ENCODE measurements at regions not wholly inside any gene's neighbourhood (a gene's known extent, or its start where the extent isn't known, plus 50 kb on each side); places are given as distances from the start of the nearest gene placed in this dataset.

- Histone ChIP-seq H3K9me3 (no peaks in the 10 kb centered on the region), H3K36me3 (no peaks in the 10 kb centered on the region), H3K4me3 (ENCODE audit: low read depth in 1 of 2, low read length in 1 of 2) (no peak overlapping the region), H3K27me3 (no peaks in the 10 kb centered on the region), H3K27ac (no peak overlapping the region), H3K4me1 (ENCODE audit: control insufficient read depth in 1 of 2, insufficient read depth in 1 of 2, low read depth in 1 of 2, low read length in 1 of 2) (no peaks in the 10 kb centered on the region)
- no peak for TF ChIP-seq CTCF (IDR thresholded peaks at IDR 0.05)
Observed at GRCh38 chr15:60110909-60111308, 106.8 kb downstream of the FOXB1 start.

GRCh38 chr15:60115579-60116380 lies 111.7 kb downstream of the FOXB1 start:
- Histone ChIP-seq H3K9me3 (no peaks in the 10 kb centered on the region), H3K4me1 (ENCODE audit: control insufficient read depth in 1 of 2, insufficient read depth in 1 of 2, low read depth in 1 of 2, low read length in 1 of 2) (no peaks in the 10 kb centered on the region), H3K4me3 (ENCODE audit: low read depth in 1 of 2, low read length in 1 of 2) (no peak overlapping the region), H3K27ac (no peak overlapping the region), H3K27me3 (peaks cover 13% of the 10 kb centered on the region), H3K36me3 (no peaks in the 10 kb centered on the region)
- TF ChIP-seq CTCF (IDR thresholded peaks at IDR 0.05), result no peak

- Histone ChIP-seq H3K27ac (no peak overlapping the region), H3K27me3 (peaks cover 13% of the 10 kb centered on the region), H3K36me3 (no peaks in the 10 kb centered on the region), H3K4me1 (ENCODE audit: control insufficient read depth in 1 of 2, insufficient read depth in 1 of 2, low read depth in 1 of 2, low read length in 1 of 2) (no peaks in the 10 kb centered on the region), H3K4me3 (ENCODE audit: low read depth in 1 of 2, low read length in 1 of 2) (no peak overlapping the region), H3K9me3 (no peaks in the 10 kb centered on the region)
- no peak for TF ChIP-seq CTCF (IDR thresholded peaks at IDR 0.05)
Observed at GRCh38 chr15:60116456-60117089, 112.5 kb downstream of the FOXB1 start.

GRCh38 chr15:60118146-60118545 lies 114.0 kb downstream of the FOXB1 start:
- Histone ChIP-seq H3K4me1 (ENCODE audit: control insufficient read depth in 1 of 2, insufficient read depth in 1 of 2, low read depth in 1 of 2, low read length in 1 of 2) (no peaks in the 10 kb centered on the region), H3K36me3 (no peaks in the 10 kb centered on the region), H3K9me3 (no peaks in the 10 kb centered on the region), H3K4me3 (ENCODE audit: low read depth in 1 of 2, low read length in 1 of 2) (no peak overlapping the region), H3K27ac (no peak overlapping the region), H3K27me3 (peaks cover 13% of the 10 kb centered on the region)
- TF ChIP-seq CTCF (IDR thresholded peaks at IDR 0.05), result no peak

GRCh38 chr15:60118626-60119025 lies 114.5 kb downstream of the FOXB1 start:
- H3K27me3 ChIP-seq, result peaks cover 13% of the 10 kb centered on the region
- H3K9me3 ChIP-seq, result no peaks in the 10 kb centered on the region
- no peaks in the 10 kb centered on the region for H3K4me1 ChIP-seq (ENCODE audit: control insufficient read depth in 1 of 2, insufficient read depth in 1 of 2, low read depth in 1 of 2, low read length in 1 of 2)
- no peak overlapping the region for H3K27ac ChIP-seq
- no peaks in the 10 kb centered on the region for H3K36me3 ChIP-seq
- TF ChIP-seq CTCF (IDR thresholded peaks at IDR 0.05), result no peak
- H3K4me3 ChIP-seq (ENCODE audit: low read depth in 1 of 2, low read length in 1 of 2), result no peak overlapping the region
